ENCODE measurements at regions not wholly inside any gene's neighbourhood (a gene's known extent, or its start where the extent isn't known, plus 50 kb on each side); places are given as distances from the start of the nearest gene placed in this dataset.

DNA sequence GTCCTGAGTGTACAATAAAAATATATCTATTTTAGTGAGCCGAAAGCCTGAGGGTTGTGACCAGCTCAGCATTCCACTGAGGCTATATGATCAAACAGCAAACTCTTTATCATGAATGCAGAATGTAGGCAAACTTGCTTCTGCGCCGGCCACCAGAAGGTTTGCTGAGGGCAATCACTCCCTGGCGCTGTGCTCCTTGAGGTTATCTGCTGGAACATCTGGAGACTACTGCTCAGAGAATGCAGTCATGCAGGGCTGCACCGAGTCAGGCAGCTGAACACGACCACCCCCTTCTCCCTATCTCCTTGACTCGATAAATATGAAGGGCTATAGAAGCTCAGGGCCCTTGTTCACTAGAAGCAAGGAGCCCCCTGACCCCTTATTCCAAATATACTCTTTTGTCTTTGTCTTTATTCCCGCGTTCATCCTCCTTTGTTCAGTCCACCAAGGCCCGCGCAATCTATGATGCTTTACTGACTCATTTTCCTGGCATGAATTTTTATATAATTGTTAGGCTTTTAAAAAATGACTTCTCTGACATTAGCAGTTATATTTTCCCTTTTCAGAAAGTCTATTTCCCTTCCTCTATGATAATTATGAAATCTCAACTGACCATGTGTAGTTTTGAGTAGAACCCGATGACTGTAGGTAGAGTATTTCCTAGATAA lies 1089.3 kb downstream of the SLC16A7 start:
- H3K27ac ChIP-seq (ENCODE audit: low read depth, low read length): no peak overlapping the region
- H3K36me3 ChIP-seq (ENCODE audit: control insufficient read depth, insufficient read depth, low read length): no peaks in the 10 kb centered on the region
- peaks cover 2% of the 10 kb centered on the region; the same call in 1 of the 2 replicates for H3K9me3 ChIP-seq (ENCODE audit: control insufficient read depth, insufficient read depth, low read length)
- H3K4me3 ChIP-seq (ENCODE audit: low read depth, low read length): no peak overlapping the region
- H3K27me3 ChIP-seq (ENCODE audit: control insufficient read depth, insufficient read depth, low read length): no peaks in the 10 kb centered on the region
- no peaks in the 10 kb centered on the region for H3K4me1 ChIP-seq (ENCODE audit: control insufficient read depth, insufficient read depth, low read length)
- no peak overlapping the region for H3K9ac ChIP-seq (ENCODE audit: low read depth, low read length)

DNA sequence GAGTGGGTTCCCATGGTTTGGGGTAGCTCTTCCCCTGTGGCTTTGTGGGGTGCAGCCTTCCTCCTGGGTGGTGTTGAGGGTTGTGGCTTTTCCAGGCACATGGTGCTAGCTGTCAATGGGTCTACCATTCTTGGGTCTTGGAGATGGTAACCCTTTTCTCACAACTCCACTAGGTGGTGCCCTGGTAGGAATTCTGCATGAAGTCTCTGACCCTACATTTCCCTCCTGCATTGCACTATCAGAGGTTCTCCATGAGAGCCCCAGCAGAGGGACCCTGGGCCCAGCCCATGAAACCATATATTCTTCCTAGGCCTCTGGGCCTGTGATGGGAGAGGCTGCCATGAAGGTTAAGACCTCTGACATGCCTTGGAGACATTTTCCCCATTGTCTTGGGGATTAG lies 1093.3 kb downstream of the SLC16A7 start:
- Histone ChIP-seq H3K36me3 (ENCODE audit: control insufficient read depth, insufficient read depth, low read length) (no peaks in the 10 kb centered on the region), H3K4me1 (ENCODE audit: control insufficient read depth, insufficient read depth, low read length) (no peaks in the 10 kb centered on the region), H3K9ac (ENCODE audit: low read depth, low read length) (no peak overlapping the region), H3K4me3 (ENCODE audit: low read depth, low read length) (no peak overlapping the region), H3K27me3 (ENCODE audit: control insufficient read depth, insufficient read depth, low read length) (no peaks in the 10 kb centered on the region), H3K27ac (ENCODE audit: low read depth, low read length) (no peak overlapping the region), H3K9me3 (ENCODE audit: control insufficient read depth, insufficient read depth, low read length) (peaks cover 2% of the 10 kb centered on the region; the same call in 1 of the 2 replicates)

DNA sequence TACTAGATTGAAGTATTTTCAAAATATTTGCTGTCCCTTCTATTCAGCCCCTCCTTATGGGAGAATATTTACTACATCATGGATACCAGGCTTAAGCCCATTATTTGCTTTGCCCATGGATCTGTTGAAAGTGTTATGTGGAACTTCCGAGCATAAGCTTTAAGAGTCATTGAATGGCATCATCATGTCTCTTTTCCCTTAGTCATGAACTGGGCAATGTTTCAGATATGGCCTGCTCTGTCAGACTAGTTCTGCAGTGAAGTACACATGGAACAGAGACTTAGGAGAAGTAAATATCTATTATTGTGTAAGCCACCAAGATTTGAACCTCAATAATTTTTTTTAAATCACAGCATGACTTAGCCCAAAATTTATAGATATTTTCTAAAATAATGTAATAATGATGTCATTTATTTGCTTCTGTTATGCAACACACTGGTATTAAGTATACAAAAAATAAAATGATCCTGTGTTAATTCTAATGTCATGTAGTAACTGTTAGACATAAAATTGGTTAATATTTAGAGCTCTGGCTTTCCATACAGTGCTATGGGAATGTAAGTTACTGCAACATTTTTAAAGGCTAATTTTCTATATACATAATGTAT lies 1097.3 kb downstream of the SLC16A7 start:
- Histone ChIP-seq H3K4me3 (ENCODE audit: low read depth, low read length) (no peak overlapping the region), H3K27me3 (ENCODE audit: control insufficient read depth, insufficient read depth, low read length) (no peaks in the 10 kb centered on the region), H3K27ac (ENCODE audit: low read depth, low read length) (no peak overlapping the region), H3K9me3 (ENCODE audit: control insufficient read depth, insufficient read depth, low read length) (no peaks in the 10 kb centered on the region), H3K4me1 (ENCODE audit: control insufficient read depth, insufficient read depth, low read length) (no peaks in the 10 kb centered on the region), H3K36me3 (ENCODE audit: control insufficient read depth, insufficient read depth, low read length) (no peaks in the 10 kb centered on the region), H3K9ac (ENCODE audit: low read depth, low read length) (no peak overlapping the region)

DNA sequence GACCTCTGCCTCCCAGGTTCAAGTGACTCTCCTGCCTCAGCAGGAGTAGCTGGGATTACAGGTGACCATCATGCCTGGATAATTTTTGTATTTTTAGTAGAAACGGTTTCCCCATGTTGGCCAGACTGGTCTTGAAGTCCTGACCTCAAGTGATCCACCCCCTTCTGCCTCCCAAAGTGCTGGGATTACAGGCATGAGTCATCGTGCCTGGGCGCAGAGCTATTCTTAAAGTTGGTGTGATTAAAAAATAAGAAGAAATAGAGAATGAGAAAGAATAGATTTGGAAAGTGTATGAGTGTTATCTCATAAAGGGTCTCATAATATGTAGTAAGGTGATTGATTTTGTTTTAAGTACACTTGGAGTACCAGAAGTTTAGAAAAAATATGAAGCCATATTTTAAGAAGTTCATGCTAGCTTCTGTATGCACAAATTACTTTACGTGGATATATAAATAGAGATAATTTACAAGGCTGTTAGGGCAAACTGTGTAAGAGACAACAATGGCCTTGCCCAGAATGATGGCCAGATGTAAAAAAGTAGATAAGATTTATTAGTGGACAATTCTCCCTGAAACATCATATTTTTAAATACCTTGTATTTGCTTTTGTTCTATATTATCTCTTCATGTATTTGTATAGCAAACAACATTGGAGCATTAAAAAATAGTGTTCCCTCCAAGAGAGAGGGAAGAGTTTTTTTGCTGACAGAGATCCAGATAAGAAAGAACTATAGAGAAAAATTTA lies 1108.5 kb downstream of the SLC16A7 start:
- H3K36me3 ChIP-seq (ENCODE audit: control insufficient read depth, insufficient read depth, low read length): no peaks in the 10 kb centered on the region
- no peaks in the 10 kb centered on the region for H3K9me3 ChIP-seq (ENCODE audit: control insufficient read depth, insufficient read depth, low read length)
- no peaks in the 10 kb centered on the region for H3K4me1 ChIP-seq (ENCODE audit: control insufficient read depth, insufficient read depth, low read length)
- H3K9ac ChIP-seq (ENCODE audit: low read depth, low read length): no peak overlapping the region
- H3K4me3 ChIP-seq (ENCODE audit: low read depth, low read length): no peak overlapping the region
- no peak overlapping the region for H3K27ac ChIP-seq (ENCODE audit: low read depth, low read length)
- H3K27me3 ChIP-seq (ENCODE audit: control insufficient read depth, insufficient read depth, low read length): no peaks in the 10 kb centered on the region

DNA sequence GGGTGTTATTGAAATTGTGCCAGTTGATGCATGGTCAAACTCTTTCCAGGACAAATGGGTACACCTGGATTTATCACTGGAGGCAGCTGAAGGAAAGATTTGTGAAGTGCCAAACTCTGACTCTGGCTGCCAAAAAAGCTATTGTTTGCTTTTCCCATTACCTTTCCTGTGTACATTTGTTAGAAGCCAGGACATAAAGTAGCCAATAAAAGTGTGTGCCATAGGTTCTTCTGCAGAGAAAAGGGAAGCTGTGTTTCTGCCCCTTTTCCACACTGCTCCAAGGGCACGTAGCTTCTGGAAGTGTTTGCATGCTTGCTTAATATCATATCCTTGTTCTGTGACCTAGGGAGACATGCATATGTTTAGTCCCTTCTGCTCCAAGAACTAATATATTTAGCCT lies 1114.4 kb downstream of the SLC16A7 start:
- Histone ChIP-seq H3K36me3 (ENCODE audit: control insufficient read depth, insufficient read depth, low read length) (no peaks in the 10 kb centered on the region), H3K9ac (ENCODE audit: low read depth, low read length) (no peak overlapping the region), H3K27me3 (ENCODE audit: control insufficient read depth, insufficient read depth, low read length) (no peaks in the 10 kb centered on the region), H3K27ac (ENCODE audit: low read depth, low read length) (no peak overlapping the region), H3K4me3 (ENCODE audit: low read depth, low read length) (no peak overlapping the region), H3K4me1 (ENCODE audit: control insufficient read depth, insufficient read depth, low read length) (no peaks in the 10 kb centered on the region), H3K9me3 (ENCODE audit: control insufficient read depth, insufficient read depth, low read length) (no peaks in the 10 kb centered on the region)

DNA sequence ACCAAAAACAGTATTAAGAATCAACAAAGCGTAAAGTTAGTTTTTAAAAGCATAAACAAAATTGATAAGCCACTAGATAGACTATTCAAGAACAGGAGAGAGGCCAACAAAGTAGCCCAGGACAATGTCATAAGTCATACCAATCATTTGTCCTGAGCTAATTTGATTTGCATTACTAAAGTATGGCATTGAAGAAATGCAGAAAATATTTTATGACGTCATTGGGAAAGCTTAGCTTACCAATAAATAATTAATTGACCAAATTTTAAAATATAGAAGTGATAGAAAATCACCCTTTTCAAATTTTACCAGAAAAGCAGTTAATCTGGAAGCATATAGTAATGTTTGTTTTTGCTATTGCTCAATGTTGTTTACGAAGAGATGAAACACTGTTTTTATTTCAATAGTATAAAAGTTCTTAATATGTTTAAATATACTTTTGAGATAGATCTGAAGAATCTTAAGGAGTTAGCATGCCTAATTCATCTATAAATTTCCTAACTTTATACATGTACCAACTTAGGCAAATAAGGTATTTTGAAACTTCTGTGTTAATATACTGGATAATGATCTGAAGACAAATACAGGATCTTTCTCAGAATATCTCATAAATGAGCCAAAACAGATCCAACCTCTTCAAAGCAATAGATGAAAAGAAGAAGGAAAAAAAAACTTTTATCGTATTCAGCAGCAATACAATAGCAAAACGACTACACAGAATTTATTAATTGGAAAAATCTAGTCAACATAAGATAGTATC lies 1118.5 kb downstream of the SLC16A7 start:
- Histone ChIP-seq H3K9ac (ENCODE audit: low read depth, low read length) (no peak overlapping the region), H3K27me3 (ENCODE audit: control insufficient read depth, insufficient read depth, low read length) (no peaks in the 10 kb centered on the region), H3K36me3 (ENCODE audit: control insufficient read depth, insufficient read depth, low read length) (no peaks in the 10 kb centered on the region), H3K4me1 (ENCODE audit: control insufficient read depth, insufficient read depth, low read length) (no peaks in the 10 kb centered on the region), H3K27ac (ENCODE audit: low read depth, low read length) (no peak overlapping the region), H3K9me3 (ENCODE audit: control insufficient read depth, insufficient read depth, low read length) (no peaks in the 10 kb centered on the region), H3K4me3 (ENCODE audit: low read depth, low read length) (no peak overlapping the region)

DNA sequence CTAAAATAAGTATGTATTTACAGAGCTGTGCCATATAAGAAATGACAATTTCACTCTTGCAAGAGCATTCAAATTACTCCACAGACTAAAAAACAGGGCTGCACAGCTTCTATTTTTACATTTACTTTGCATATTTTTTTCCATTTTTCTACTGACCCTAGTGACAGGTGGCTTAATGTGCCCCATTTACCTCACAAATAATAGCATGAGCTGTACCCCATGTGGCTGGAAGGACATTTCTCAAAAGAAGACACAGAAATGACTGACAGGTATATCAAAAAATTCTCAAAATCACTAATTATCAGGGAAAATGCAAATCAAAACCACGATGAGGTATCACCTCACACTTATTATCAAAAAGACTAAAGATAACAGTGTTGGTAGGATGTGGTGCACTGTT lies 1128.6 kb downstream of the SLC16A7 start:
- Histone ChIP-seq H3K9ac (ENCODE audit: low read depth, low read length) (no peak overlapping the region), H3K4me3 (ENCODE audit: low read depth, low read length) (no peak overlapping the region), H3K36me3 (ENCODE audit: control insufficient read depth, insufficient read depth, low read length) (no peaks in the 10 kb centered on the region), H3K27ac (ENCODE audit: low read depth, low read length) (no peak overlapping the region), H3K27me3 (ENCODE audit: control insufficient read depth, insufficient read depth, low read length) (no peaks in the 10 kb centered on the region), H3K4me1 (ENCODE audit: control insufficient read depth, insufficient read depth, low read length) (no peaks in the 10 kb centered on the region), H3K9me3 (ENCODE audit: control insufficient read depth, insufficient read depth, low read length) (no peaks in the 10 kb centered on the region)

DNA sequence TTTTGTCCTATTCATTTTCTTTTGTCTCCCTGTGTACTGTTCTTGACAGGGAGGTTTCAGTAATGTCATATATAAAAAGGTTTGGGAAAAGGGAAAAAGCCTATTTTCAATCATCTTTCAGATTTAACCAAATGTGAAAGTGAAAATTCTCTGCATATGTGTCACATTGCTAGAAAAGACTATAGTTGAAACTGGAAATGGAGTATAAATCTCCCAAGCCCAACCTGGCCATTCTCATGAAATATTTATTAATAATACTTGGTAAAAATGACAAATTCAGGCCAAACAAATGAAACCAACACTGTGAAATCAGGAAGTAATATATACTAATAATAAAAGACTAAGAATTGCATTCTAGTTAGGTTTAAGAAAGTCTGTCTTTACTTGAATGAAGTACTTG lies 1129.2 kb downstream of the SLC16A7 start:
- H3K27ac ChIP-seq (ENCODE audit: low read depth, low read length): no peak overlapping the region
- H3K9ac ChIP-seq (ENCODE audit: low read depth, low read length): no peak overlapping the region
- H3K4me3 ChIP-seq (ENCODE audit: low read depth, low read length): no peak overlapping the region

DNA sequence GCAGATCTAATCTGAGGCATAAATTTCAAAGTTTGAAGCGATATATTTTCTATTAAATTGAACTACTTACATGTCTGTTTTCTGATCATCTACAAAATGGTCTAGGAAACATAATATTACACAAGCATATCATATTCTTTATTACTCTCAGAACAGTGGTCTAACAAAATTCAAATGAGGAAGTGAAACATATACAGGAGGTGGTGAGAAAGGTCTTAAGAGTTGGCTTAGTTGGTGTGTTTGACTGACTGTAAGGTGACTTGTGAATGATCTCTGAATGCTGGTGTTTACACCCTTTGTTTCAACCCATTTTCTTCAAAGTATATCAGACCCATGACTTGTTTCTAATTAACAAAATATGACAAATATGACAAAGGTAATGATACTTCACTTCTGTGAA lies 1156.8 kb downstream of the SLC16A7 start:
- H3K36me3 ChIP-seq (ENCODE audit: control insufficient read depth, insufficient read depth, low read length): no peaks in the 10 kb centered on the region
- no peaks in the 10 kb centered on the region for H3K27me3 ChIP-seq (ENCODE audit: control insufficient read depth, insufficient read depth, low read length)
- no peak overlapping the region for H3K27ac ChIP-seq (ENCODE audit: low read depth, low read length)
- no peak overlapping the region for H3K4me3 ChIP-seq (ENCODE audit: low read depth, low read length)
- no peak overlapping the region for H3K9ac ChIP-seq (ENCODE audit: low read depth, low read length)
- no peaks in the 10 kb centered on the region; the same call in 1 of the 2 replicates for H3K9me3 ChIP-seq (ENCODE audit: control insufficient read depth, insufficient read depth, low read length)
- no peaks in the 10 kb centered on the region for H3K4me1 ChIP-seq (ENCODE audit: control insufficient read depth, insufficient read depth, low read length)

More for the DNA sequence above, 1129.2 kb downstream of the SLC16A7 start:
- no peaks in the 10 kb centered on the region for H3K36me3 ChIP-seq (ENCODE audit: control insufficient read depth, insufficient read depth, low read length)
- H3K4me1 ChIP-seq (ENCODE audit: control insufficient read depth, insufficient read depth, low read length): no peaks in the 10 kb centered on the region
- no peaks in the 10 kb centered on the region for H3K27me3 ChIP-seq (ENCODE audit: control insufficient read depth, insufficient read depth, low read length)
- no peaks in the 10 kb centered on the region for H3K9me3 ChIP-seq (ENCODE audit: control insufficient read depth, insufficient read depth, low read length)

DNA sequence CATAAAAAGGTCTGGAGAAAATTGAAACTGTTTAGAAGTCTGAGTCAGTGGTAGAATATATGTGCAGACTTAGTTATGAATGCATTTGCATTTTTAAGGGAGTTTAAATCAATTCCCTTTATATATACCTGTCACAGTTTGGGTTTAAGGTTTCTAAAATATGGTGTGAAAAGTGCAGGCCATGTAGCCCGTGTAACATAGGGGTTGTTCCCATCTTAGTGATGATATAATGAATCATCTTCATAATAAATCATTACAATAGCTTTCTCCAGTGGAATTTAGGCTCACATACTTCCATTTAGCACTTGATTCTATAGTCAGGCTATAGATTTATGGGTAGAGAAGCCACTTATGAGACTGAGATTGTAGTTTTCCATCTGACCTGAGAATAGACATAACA lies 1162.4 kb downstream of the SLC16A7 start:
- Histone ChIP-seq H3K4me3 (ENCODE audit: low read depth, low read length) (no peak overlapping the region), H3K9me3 (ENCODE audit: control insufficient read depth, insufficient read depth, low read length) (peaks cover 4% of the 10 kb centered on the region), H3K9ac (ENCODE audit: low read depth, low read length) (no peak overlapping the region), H3K27ac (ENCODE audit: low read depth, low read length) (no peak overlapping the region), H3K36me3 (ENCODE audit: control insufficient read depth, insufficient read depth, low read length) (no peaks in the 10 kb centered on the region), H3K4me1 (ENCODE audit: control insufficient read depth, insufficient read depth, low read length) (no peaks in the 10 kb centered on the region), H3K27me3 (ENCODE audit: control insufficient read depth, insufficient read depth, low read length) (no peaks in the 10 kb centered on the region)
